LNCaP clone FGC (cell line): ENCODE measurements at regions not wholly inside any gene's neighbourhood (a gene's known extent, or its start where the extent isn't known, plus 50 kb on each side); places are given as distances from the start of the nearest gene placed in this dataset.

Source experiments
- DNase-seq: peaks from one replicate; pipeline ENCODE4 v3.0.0-alpha.2; 2011; ENCODE audit warnings: low read depth
- H3K4me3 ChIP-seq: 2 replicates; pipeline ENCODE4 v1.5.1; 2011; ENCODE audit warnings: mild to moderate bottlenecking, low read depth, low read length, control low read depth
- CTCF ChIP-seq: IDR thresholded peaks from 2 replicates; pipeline ENCODE4 v1.5.1; 2012; ENCODE audit warnings: mild to moderate bottlenecking; ENCODE audit not compliant: control insufficient read depth, insufficient read depth; ENCODE audit errors: extremely low read depth

GRCh38 chr18:64966667-64967066 lies 784.1 kb upstream of the CDH7 start:
- DNase-seq: no peak
- H3K4me3 ChIP-seq: no peak overlapping the region
- TF ChIP-seq CTCF: no peak

- no peak for TF ChIP-seq CTCF
- H3K4me3 ChIP-seq: no peak overlapping the region
- no peak for DNase-seq
These were observed 794.3 kb upstream of the CDH7 start for GRCh38 chr18:64956465-64956864.

- H3K4me3 ChIP-seq: no peak overlapping the region
- no peak for DNase-seq
- TF ChIP-seq CTCF: no peak
These were observed 800.9 kb upstream of the CDH7 start for GRCh38 chr18:64949885-64950284.

GRCh38 chr18:64936671-64937070 lies 787.8 kb upstream of the LINC00305 start:
- TF ChIP-seq CTCF: no peak
- H3K4me3 ChIP-seq: no peak overlapping the region
- DNase-seq: no peak

GRCh38 chr18:64929036-64929435 lies 780.1 kb upstream of the LINC00305 start:
- no peak overlapping the region for H3K4me3 ChIP-seq
- DNase-seq: no peak
- TF ChIP-seq CTCF: no peak

GRCh38 chr18:64919971-64920570 lies 771.2 kb upstream of the LINC00305 start:
- DNase-seq: no peak

More at GRCh38 chr18:64919971-64920570, 771.2 kb upstream of the LINC00305 start:
- no peak for TF ChIP-seq CTCF
- H3K4me3 ChIP-seq: no peak overlapping the region
